Lower leg skin (tissue), 3 donors: ENCODE measurements at regions not wholly inside any gene's neighbourhood (a gene's known extent, or its start where the extent isn't known, plus 50 kb on each side); places are given as distances from the start of the nearest gene placed in this dataset.

Source experiments
- POLR2A ChIP-seq, 2 donors: fragments of 450-650 bp; IDR thresholded peaks; one replicate each; pipeline ENCODE4 v1.6.1; 2016 to 2017; ENCODE audit warnings: antibody characterized with exemption in 2 of 2, mild to moderate bottlenecking in 1 of 2, moderate library complexity in 1 of 2
- TF ChIP-seq, protein P1 (sequence below), 3 donors: fragments of 450-650 bp; IDR thresholded peaks; one replicate each; pipeline ENCODE4 v1.5.1; 2016; ENCODE audit warnings: antibody characterized with exemption in 3 of 3, mild to moderate bottlenecking in 3 of 3, moderate library complexity in 2 of 3

DNA sequence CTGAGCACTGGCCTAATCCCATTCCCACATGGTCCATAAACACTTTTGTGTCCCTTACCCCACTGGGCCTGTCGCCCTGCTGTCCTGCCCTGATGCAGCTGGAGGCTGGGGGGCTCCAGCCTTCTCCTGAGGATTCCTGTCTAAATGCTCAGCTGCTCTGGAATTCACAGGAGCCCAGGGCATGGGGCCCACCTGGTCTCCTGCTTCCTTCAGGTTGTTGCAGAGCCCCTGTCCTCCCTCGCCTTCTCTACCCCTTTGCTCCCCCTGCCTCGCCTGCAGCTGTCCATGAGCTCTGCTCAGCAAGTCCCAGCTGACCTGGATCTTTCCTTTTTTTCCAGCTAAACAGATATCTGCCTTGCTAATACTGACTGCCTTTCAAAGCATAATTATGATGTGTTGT lies 286.9 kb downstream of the XXYLT1 start:
- TF ChIP-seq, protein P1, sequence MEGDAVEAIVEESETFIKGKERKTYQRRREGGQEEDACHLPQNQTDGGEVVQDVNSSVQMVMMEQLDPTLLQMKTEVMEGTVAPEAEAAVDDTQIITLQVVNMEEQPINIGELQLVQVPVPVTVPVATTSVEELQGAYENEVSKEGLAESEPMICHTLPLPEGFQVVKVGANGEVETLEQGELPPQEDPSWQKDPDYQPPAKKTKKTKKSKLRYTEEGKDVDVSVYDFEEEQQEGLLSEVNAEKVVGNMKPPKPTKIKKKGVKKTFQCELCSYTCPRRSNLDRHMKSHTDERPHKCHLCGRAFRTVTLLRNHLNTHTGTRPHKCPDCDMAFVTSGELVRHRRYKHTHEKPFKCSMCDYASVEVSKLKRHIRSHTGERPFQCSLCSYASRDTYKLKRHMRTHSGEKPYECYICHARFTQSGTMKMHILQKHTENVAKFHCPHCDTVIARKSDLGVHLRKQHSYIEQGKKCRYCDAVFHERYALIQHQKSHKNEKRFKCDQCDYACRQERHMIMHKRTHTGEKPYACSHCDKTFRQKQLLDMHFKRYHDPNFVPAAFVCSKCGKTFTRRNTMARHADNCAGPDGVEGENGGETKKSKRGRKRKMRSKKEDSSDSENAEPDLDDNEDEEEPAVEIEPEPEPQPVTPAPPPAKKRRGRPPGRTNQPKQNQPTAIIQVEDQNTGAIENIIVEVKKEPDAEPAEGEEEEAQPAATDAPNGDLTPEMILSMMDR (IDR thresholded peaks at IDR 0.05), result no peak
- TF ChIP-seq POLR2A (IDR thresholded peaks at IDR 0.05), result no peak
